Muscle of leg (tissue), 3 donors: ENCODE measurements at regions not wholly inside any gene's neighbourhood (a gene's known extent, or its start where the extent isn't known, plus 50 kb on each side); places are given as distances from the start of the nearest gene placed in this dataset.

Experiments
- DNase-seq: peaks from one replicate; pipeline ENCODE4 v3.0.0; 2013
- H3K27ac ChIP-seq: one replicate; pipeline ENCODE4 v1.5.1; 2013; ENCODE audit warnings: mild to moderate bottlenecking, low read length, control low read depth
- H3K27me3 ChIP-seq: one replicate; pipeline ENCODE4 v1.6.1; 2013; ENCODE audit warnings: low read length; ENCODE audit not compliant: control insufficient read depth, insufficient read depth
- H3K36me3 ChIP-seq: one replicate; pipeline ENCODE4 v1.6.1; 2013; ENCODE audit warnings: low read length; ENCODE audit not compliant: control insufficient read depth, insufficient read depth
- H3K4me1 ChIP-seq: one replicate; pipeline ENCODE4 v1.6.1; 2013; ENCODE audit warnings: low read length; ENCODE audit not compliant: control insufficient read depth, insufficient read depth
- H3K4me3 ChIP-seq: one replicate; pipeline ENCODE4 v1.5.1; 2013; ENCODE audit warnings: low read length, control low read depth
- H3K9me3 ChIP-seq: replicated peaks from 2 replicates; pipeline ENCODE4 v1.6.1; 2013; ENCODE audit warnings: low read depth, low read length; ENCODE audit not compliant: control insufficient read depth
- WGBS: methylation state at CpG from one replicate; pipeline ENCODE4 v1.1.5; 2013; ENCODE audit warnings: missing lambda C conversion rate; ENCODE audit not compliant: insufficient coverage; 5-methylcytosine and 5-hydroxymethylcytosine counted together

- Histone ChIP-seq H3K4me3 (no peak overlapping the region), H3K9me3 (no peaks in the 10 kb centered on the region), H3K27me3 (no peaks in the 10 kb centered on the region), H3K36me3 (no peaks in the 10 kb centered on the region), H3K27ac (no peak overlapping the region), H3K4me1 (no peaks in the 10 kb centered on the region)
- peak; percentile 13 for DNase-seq
- 54% methylated on average over 2 of the region's 6 CpGs for WGBS
Observed at GRCh38 chr2:161044095-161044865, 115.9 kb upstream of the TANK start.

DNA sequence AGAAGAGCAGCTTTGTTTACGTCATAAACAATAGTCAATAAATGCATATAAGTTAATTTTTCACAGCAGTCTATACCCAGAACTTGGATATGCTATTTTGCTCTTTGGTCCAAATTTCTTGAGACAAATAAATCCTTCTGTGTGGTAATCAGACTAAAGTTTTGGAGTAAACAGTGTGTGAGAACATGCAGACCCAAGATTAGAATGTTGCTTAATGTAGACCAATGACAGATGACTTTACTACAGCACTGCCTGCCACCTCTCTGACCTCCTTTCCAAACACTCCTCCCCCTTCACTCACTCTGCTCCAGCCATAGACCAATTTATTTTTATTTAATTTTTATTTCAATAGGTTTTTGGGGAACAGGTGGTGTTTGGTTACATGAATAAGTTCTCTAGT is 115.3 kb upstream of the TANK start:
- Histone ChIP-seq H3K4me1 (no peaks in the 10 kb centered on the region), H3K4me3 (no peak overlapping the region), H3K27me3 (no peaks in the 10 kb centered on the region), H3K27ac (no peak overlapping the region), H3K36me3 (no peaks in the 10 kb centered on the region), H3K9me3 (no peaks in the 10 kb centered on the region)
- DNase-seq, result no peak
- WGBS, result no CpG with 5 or more reads among the region's 1 CpG

DNA sequence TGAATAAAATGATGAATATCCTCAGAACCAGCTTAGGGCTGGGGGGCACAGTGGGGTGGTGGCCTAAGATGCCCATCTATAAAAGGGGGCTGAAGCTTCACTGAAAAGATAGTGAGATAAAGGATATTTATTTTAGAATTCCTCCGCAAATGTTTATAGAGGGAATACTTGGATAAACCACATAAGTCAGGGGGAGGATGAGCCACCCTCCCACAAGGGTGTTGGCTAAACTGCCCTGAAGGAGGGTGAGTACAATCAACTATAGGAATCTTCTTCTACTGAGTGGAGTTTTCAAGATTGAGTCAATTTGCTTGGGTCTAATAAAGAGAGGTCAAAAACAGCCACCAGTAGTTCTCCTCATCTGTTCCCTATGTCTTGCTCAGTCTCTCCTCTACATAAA is 114.5 kb upstream of the TANK start:
- no peak for DNase-seq
- Histone ChIP-seq H3K27ac (no peak overlapping the region), H3K4me1 (no peaks in the 10 kb centered on the region), H3K4me3 (no peak overlapping the region), H3K36me3 (no peaks in the 10 kb centered on the region), H3K27me3 (no peaks in the 10 kb centered on the region), H3K9me3 (no peaks in the 10 kb centered on the region)
- no CpG with 5 or more reads among the region's 1 CpG for WGBS

- Histone ChIP-seq H3K27me3 (no peaks in the 10 kb centered on the region), H3K27ac (no peak overlapping the region), H3K4me3 (no peak overlapping the region), H3K4me1 (no peaks in the 10 kb centered on the region), H3K9me3 (no peaks in the 10 kb centered on the region), H3K36me3 (no peaks in the 10 kb centered on the region)
- no peak for DNase-seq
- 100% methylated on average over 1 of the region's 2 CpGs for WGBS
Observed at GRCh38 chr2:161046876-161047275, 113.4 kb upstream of the TANK start.

DNA sequence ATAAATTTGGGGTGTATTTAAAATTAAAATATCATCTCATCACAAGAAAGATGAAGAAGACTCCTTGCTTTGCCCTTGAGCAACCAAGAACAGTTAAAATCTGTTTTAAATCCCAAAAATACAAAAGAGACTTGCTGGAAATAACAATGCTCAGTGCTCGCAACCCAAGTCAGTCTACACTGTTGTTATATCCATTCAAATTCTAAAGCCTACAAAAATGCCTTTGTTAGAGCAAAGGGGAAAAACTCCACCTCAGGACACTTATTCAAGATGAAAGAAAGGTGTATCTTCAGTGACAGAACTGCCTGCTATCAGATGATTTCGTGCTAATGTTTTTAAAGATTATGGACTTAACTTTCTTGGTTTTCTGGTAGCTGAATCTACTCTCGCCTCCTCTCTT is 111.9 kb upstream of the TANK start:
- no CpG with 5 or more reads among the region's 3 CpGs for WGBS
- H3K36me3 ChIP-seq, result no peaks in the 10 kb centered on the region
- no peak for DNase-seq

DNA sequence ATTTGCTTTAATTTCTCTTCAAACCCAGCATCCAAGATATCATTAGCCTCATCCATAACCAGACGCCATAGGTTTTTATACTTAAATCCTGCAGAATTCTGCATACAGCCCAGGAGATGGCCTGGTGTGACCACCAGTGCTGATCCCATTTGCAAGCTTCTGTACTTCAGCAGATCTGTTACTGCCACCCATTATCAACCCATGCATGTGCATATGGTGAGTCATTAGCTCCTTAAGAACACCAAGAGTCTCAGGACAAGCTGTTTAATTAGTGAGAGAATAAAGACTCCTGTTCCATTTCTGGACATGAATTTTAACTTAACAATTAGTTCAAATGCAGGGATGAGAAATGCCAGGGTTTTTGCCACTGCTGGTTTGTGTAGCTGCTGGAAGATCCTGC is 110.7 kb upstream of the TANK start:
- WGBS, result 100% methylated on average over 1 of the region's 1 CpG
- H3K27ac ChIP-seq, result no peak overlapping the region
- no peak for DNase-seq

More for the DNA sequence above, 111.9 kb upstream of the TANK start:
- Histone ChIP-seq H3K27ac (no peak overlapping the region), H3K27me3 (no peaks in the 10 kb centered on the region), H3K4me1 (no peaks in the 10 kb centered on the region), H3K9me3 (no peaks in the 10 kb centered on the region), H3K4me3 (no peak overlapping the region)

GRCh38 chr2:161052214-161052613 is 108.0 kb upstream of the TANK start:
- Histone ChIP-seq H3K27me3 (no peaks in the 10 kb centered on the region), H3K27ac (no peak overlapping the region), H3K9me3 (no peaks in the 10 kb centered on the region), H3K36me3 (no peaks in the 10 kb centered on the region), H3K4me3 (no peak overlapping the region), H3K4me1 (no peaks in the 10 kb centered on the region)
- WGBS, result no CpG with 5 or more reads among the region's 1 CpG
- DNase-seq, result no peak

More for the DNA sequence above, 110.7 kb upstream of the TANK start:
- Histone ChIP-seq H3K4me1 (no peaks in the 10 kb centered on the region), H3K27me3 (no peaks in the 10 kb centered on the region), H3K9me3 (no peaks in the 10 kb centered on the region), H3K4me3 (no peak overlapping the region), H3K36me3 (no peaks in the 10 kb centered on the region)

DNA sequence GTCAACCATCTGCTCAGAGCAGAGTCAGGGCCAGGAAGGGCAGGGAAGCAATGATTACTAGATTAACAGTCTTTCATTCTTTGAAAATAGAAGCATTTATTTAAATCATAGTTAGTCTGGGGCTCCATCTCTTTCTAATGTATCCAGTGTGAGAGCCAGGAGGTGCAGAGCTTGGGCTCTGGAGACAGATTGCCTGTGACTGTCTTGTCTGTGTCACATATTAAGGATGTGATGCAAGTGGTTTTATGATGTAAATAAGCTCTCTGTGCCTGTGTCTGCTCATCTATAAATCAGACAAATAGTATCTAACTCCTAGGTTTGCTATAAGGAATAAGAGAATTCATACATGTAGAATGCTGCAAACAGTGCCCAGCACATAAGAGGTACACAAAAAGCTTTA is 104.9 kb upstream of the TANK start:
- Histone ChIP-seq H3K27me3 (no peaks in the 10 kb centered on the region), H3K4me3 (no peak overlapping the region), H3K4me1 (no peaks in the 10 kb centered on the region), H3K36me3 (no peaks in the 10 kb centered on the region), H3K9me3 (no peaks in the 10 kb centered on the region), H3K27ac (no peak overlapping the region)
- DNase-seq, result no peak

DNA sequence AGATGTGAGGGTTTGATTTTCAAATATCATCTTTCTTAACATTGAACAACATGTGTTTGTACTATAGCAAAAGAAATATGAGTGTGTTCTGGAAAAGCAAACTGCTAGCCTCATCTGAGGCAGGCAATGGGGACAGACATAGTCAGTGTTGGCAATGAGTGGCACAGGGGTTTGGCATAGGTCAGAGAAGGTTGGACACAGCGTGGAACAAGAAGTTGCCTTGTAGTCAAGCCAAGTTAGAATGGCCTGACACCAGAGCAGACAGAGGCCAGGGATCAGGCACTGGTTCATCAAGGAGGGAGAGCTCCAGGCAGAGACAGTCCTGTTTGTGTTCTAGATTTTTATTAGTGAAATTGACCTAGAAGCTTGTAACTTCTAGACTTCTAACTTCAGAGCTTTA is 100.8 kb upstream of the TANK start:
- no peak overlapping the region for H3K27ac ChIP-seq
- no peak overlapping the region for H3K4me3 ChIP-seq
- WGBS, result 79% methylated on average over 1 of the region's 1 CpG
- no peaks in the 10 kb centered on the region for H3K36me3 ChIP-seq
- H3K27me3 ChIP-seq, result no peaks in the 10 kb centered on the region
- H3K4me1 ChIP-seq, result peaks cover 8% of the 10 kb centered on the region
- DNase-seq, result no peak
- H3K9me3 ChIP-seq, result no peaks in the 10 kb centered on the region

- Histone ChIP-seq H3K27ac (no peak overlapping the region), H3K9me3 (no peaks in the 10 kb centered on the region), H3K36me3 (no peaks in the 10 kb centered on the region), H3K27me3 (no peaks in the 10 kb centered on the region), H3K4me1 (peaks cover 8% of the 10 kb centered on the region), H3K4me3 (no peak overlapping the region)
- DNase-seq, result no peak
- no CpG with 5 or more reads among the region's 4 CpGs for WGBS
Observed at GRCh38 chr2:161061786-161062185, 98.4 kb upstream of the TANK start.
